Head of caudate nucleus (tissue), 42 donors: ENCODE measurements at regions not wholly inside any gene's neighbourhood (a gene's known extent, or its start where the extent isn't known, plus 50 kb on each side); places are given as distances from the start of the nearest gene placed in this dataset.
"Not testable (repeated sequence)": the region's sequence is repeated elsewhere in the genome, so short reads cannot be mapped to it uniquely, and the experiment has no call there.

Source experiments
- DNase-seq, 42 donors: peaks; one replicate each; pipeline versions ENCODE4 v3.0.0 to v3.0.0-alpha.2; 2020 to 2021; ENCODE audit warnings: mixed read lengths in 7 of 42
- intact Hi-C: fragments of 100-400 bp; cut with DNase I; formaldehyde crosslinking; loops from one replicate; pipeline ENCODE4 v1.15.0; 2022

DNA sequence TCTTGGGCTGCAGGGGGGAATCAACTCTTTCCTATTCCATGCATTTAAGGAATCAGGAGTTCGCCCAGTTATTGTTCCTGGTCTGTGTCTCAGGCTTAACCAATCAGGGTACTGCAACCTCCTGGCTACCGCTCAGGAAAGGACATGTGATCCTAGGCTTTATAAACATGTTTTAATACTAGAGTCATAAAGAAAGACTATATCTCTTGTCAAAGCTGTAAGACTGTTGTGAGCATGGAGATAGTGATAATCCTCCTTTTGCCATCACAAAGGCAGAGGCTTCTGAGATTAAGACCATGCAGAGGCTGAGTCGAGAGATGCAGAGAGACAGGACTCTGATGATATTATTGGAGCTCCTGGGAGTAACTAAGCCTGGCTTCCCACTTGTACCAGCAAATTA is 137.0 kb downstream of the YIPF5 start:
- intact Hi-C loops = loop anchor here (2.0 kb wide), 1 partner anchor 33 kb away; no protein-coding TSS in a partner anchor
- DNase-seq = no peak

DNA sequence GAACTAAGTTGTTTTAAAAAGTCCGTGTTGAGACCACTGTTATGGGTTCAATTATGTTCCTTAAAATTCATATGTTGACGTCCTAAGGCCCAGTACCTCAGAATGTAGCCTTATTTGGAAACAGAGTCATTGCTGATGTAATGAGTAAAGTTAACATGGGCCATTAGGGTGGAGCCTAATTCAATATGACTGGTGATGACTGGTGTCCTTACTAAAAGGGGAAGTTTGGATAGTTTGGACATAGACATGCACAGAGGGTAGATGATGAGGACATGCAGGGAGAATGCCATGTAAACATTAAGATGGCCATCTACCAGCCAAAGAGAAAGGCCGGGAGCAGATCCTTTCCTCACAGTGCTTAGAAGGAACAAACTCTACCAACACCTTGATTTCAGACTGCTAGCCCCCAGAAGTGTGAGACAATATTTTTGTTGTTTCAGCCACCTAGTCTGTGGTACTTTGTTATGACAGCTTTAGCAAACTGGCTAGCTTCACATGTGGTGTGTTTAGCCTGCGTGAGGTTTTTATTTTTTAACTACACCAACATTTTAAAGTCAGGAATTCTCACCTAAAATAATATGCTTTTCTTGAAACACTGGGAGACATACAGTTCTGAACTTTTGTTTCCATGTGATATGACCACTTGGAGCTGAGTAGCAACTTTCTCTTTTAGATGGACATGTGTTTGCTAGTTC is 135.3 kb downstream of the YIPF5 start:
- DNase-seq = no peak
- intact Hi-C loops = no loop called here

DNA sequence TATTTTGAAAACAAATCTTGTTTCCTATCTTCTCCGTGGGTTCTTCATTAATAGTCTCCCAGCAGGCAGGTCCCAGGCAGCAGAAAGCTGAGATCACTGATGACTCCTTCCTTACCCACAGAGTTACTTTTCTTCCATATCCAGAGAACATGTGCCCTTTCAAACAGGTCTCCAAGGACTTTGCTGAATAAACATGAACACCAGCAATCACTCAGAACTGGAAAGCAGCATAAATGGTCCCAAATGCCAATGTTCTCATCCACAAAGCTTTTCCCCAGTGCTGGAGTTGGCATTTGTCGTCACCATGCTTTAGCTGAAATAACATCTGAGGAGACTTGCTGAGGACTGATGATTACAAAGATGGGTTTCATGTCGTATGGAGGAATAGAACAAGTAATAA is 134.0 kb downstream of the YIPF5 start:
- intact Hi-C loops = no loop called here
- no peak for DNase-seq

DNA sequence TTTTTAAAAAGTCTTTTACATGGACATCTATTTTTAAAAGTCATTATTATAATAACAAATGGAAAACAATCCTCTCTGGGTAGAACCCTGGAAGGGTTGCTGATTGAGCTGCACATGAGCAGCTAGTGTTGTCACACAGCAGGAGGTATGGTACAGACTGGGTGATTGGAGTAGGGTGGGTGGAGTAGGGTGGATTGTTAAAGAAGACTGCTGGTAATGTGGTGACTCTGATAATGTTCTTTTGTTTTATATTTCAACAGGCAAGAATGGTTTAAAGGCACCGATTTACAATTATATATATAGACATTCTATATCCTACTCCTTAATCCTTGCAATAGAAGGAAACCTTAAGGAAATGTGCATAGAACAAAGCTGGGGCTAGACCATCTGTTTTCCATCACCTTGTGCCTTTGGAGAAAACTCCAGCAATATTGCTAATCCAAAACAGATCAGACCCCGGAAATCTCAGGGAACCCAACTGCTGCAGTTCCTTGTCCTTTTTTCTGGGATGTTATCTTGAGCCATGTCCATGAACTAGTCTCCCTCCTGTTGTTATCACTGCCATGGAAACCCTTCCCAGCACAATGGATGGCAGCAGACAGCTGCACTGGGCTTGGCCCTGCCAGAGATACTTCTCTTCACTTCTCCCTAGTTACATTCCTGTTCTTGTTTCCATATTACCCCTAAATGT is 129.7 kb downstream of the YIPF5 start:
- intact Hi-C loops = no loop called here
- DNase-seq = peak in 2 of 42 donors; percentile 13 to 28

DNA sequence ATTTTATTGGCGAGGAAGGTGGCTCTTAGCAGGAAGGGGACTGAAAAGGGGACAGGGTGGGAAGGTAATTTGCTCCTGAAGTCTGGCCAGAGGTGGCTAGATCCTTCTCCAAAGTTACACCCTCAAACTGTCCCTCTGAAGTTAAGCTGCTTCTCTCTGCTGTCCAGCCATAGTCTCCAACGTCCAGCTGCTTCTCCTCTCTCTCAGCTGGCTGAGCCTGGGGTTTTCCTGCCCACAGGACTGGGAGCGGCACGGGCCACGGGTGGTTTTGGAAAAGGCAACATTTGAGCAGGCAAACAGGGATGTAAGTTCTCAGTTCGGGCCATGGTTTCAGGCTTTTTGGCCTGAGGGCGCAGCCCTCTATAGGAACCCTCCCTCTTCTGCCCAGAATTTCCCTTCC is 128.3 kb downstream of the YIPF5 start:
- no peak for DNase-seq
- intact Hi-C loops = no loop called here

DNA sequence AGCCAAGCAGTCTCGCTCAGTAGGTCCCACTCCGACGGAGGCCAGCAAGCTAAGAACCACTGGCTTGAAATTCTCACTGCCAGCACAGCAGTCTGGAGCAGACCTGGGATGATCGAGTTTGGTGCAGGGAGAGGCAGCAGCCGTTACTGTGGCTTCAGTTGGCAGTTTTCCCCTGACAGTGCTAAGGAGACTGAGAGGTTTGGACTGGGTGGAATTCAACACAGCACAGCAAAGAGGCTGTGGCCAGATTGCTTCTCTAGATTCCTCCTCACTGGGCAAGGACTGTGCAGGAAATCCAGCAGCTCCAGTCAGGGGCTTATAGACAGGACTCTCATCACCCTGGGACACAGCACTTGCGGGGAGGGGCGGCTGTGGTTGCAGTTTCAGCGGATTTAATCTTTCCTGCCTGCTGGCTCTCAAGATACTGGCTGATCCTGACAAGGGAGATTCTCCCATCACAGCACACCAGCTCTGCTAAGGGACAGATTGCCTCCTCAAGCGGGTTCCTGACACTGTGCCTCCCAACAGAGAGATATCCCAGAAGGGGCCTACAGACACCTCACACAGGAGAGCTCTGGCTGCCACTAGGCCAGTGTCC is 122.1 kb downstream of the YIPF5 start:
- intact Hi-C loops = no loop called here
- DNase-seq = no peak

DNA sequence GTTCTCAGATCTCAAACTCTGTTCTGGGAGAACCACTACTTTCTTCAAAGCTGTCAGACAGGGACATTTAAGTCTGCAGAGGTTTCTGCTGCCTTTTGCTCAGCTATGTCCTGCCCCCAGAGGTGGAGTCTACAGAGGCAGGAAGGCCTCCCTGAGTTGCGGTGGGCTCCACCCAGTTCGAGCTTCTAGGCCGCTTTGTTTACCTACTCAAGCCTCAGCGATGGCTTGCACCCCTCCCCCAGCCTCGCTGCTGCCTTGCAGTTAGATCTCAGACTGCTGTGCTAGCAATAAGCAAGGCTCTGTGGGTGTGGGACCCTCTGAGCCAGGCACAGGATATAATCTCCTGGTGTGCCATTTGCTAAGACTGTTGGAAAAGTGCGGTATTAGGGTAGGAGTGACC is 115.1 kb downstream of the YIPF5 start:
- DNase-seq = not testable (repeated sequence)

DNA sequence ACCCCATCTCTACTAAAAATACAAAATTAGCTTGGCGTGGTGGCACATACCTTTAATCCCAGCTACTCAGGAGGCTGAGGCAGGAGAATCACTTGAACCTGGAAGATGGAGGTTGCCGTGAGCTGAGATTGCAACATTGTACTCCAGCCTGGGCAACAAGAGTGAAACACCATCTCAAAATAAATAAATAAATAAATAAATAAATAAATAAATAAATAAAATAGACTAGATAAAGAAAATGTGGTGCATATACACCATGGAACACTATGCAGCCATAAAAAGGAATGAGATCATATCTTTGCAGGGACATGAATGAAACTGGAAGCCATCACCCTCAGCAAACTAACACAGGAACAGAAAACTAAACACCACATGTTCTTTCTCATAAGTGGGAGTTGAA is 110.4 kb downstream of the YIPF5 start:
- intact Hi-C loops, DNase-seq: not testable (repeated sequence)

More for the DNA sequence above, 115.1 kb downstream of the YIPF5 start:
- intact Hi-C loops = not testable (repeated sequence)

DNA sequence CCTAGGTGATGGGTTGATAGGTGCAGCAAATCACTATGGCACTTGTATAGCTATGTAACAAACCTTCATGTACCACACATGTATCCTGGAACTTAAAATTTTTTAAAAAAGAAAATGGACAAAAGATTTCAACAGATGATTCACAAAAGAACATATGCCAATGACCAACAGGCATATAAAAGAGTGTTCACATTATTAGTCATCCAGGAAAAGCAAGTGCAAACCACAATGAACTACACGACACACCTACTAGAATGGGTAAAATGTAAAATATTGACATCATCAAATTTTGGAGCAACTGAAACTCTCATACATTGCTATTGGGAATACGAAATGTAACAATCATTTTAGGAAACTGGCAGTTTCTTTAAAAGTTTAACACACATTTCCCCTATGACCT is 109.9 kb downstream of the YIPF5 start:
- intact Hi-C loops = no loop called here

DNA sequence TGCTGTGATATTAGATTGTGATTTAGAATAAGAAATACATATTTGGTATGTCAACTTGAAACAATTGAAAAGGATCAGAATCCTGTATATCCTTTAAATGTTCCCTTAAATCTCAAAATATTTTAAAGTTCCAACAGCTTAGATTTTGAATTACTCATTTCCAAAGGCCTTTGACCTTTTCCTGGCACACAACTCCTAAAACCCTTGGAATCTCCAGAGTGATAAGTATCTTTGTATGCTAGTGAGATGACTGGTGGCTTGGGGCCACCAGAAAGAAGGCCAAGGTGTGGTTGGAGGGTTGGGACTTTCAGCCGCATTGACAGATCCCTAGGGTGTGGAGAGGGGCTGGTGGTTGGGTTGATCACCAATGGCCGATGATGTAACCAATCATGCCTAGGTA is 104.7 kb downstream of the YIPF5 start:
- no peak for DNase-seq
- intact Hi-C loops = loop anchor here (2.0 kb wide), 1 partner anchor 33 kb away; no protein-coding TSS in a partner anchor

More for the DNA sequence above, 109.9 kb downstream of the YIPF5 start:
- DNase-seq = no peak

DNA sequence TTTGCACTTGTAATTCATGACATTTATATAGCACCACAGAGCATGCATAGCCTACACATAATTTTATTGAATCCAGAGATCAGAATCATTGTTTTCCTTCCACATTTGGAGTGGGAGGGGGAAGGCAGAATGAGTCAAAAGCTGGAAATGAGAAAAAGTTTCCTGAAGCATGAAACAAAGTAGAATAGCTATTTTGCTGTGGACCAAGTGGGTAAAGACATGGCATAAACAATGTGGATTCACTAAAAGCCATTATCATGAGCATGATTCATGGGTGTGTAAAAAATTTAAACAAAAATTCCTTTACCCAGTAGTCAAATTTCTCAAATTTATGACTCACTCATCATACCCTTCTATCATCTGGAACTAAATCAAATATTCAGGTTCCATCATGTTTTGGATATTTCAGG is 97.9 kb downstream of the YIPF5 start:
- intact Hi-C loops = no loop called here
- DNase-seq = no peak

DNA sequence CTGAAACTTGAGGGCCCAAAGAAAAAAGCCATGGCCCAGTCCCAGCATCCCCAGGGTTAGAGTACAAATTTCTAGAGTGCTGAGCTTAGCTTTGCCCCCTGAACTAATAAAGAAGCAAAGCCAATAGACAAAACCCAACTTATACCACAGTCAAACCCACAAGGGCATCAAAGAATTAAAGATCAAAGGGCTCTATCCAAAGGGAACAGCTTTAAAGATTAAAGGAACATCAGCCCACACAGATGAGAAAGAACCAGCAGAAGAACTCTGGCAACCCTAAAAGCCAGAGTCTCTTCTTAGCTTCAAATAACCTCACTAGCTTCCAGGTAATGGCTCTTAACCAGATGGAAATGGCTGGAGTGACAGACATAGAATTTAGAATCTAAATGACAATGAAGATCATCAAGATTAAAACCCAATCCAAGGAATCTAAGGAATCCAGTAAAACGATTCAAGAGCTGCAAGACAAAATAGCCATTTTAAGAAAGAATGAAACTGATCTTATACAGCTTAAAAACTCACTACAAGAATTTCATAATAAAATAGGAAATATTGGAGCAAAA is 93.9 kb downstream of the YIPF5 start:
- intact Hi-C loops = no loop called here
- DNase-seq = no peak

DNA sequence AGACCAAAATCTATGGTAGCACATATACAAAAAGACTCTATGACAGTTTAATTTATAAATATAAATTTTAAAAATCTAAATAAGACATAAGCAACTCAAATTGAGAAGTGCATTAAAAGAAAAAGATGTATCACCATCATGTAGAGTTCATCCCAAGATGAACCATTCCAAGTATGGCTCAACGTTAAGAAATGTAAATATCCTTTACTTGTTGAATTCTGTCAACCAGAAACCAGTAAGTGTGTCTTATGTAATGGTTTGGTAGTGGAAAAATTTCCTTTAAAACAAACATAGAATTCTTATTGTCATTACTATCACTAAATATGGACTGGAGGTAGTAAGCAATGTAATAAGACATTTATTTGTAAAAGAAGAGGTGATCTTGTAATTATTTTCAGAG is 87.3 kb downstream of the YIPF5 start:
- DNase-seq = no peak
- intact Hi-C loops = no loop called here

DNA sequence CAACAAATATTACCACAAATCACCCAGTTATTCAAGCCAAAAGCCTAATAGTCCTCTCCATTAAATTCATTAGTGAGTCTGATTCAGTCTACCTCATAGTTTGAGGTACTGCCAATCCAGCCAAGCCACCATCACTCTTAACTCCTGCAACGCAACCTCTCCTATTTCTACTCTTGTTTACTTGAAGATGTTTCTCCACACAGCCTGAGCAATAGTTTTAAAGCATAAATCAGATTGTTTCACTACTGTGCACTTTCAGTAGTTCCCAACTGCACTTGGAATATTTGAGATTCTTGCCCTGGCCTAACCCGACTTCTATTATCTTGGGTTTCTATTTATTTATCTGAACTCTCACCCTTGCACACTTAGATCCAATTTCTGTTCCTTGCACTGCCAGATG is 85.5 kb downstream of the YIPF5 start:
- DNase-seq = no peak
- intact Hi-C loops = no loop called here

DNA sequence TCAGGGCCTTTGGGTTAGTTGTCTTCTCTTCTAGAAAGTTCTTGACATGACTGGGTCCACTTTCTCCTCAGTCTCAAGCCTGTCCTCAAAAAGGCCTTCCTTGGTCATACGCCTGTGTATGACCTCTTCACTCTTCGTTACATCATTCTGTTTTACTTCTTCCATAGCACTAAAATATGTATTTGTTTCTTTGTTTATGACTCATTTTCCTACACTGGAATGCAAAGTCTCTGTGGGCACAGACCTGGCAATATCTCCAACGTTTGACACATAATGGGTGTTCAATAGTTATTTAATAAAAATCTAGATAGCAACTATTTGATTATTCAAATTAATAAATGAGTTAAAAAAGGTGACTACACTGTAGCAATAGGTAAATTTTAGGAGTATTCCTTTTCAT is 85.1 kb downstream of the YIPF5 start:
- DNase-seq = no peak
- intact Hi-C loops = no loop called here

DNA sequence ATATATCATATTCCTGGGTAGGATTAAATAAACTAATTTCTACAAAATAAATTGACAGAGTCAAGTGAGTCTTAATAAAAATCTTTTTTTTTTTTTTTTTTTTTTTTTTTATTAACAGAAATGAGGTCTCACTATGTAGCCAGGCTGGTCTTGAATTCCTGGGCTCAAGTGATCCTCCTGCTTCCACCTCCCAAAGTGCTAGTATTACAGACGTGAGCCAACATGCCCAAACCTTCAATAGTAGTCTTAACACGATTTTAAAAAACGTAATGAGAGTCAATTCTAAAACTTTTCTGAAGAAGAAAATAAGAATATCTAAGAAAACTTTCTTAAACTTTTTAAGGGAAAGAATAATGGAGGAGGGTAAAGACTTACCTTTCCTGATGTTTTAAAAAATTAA is 84.2 kb downstream of the YIPF5 start:
- no peak for DNase-seq
- intact Hi-C loops = no loop called here

DNA sequence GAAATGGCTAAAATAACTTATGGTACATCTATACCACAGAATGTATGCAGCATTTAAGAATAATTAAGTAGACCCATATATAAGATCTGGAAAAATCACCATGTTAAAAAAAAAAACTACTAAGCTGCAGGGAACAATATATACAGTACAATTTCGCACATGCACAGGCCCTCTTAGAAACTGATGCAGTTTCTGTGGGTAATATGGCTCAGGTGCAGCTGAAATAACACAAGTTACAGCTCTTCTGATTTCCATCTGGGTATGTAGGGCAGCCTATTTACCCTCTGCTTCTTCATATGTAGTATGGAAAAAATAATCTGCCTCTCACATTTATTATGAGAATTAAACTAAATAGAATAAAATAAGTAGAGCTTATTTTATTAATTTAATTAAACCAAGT is 82.9 kb downstream of the YIPF5 start:
- intact Hi-C loops = no loop called here
- DNase-seq = no peak

DNA sequence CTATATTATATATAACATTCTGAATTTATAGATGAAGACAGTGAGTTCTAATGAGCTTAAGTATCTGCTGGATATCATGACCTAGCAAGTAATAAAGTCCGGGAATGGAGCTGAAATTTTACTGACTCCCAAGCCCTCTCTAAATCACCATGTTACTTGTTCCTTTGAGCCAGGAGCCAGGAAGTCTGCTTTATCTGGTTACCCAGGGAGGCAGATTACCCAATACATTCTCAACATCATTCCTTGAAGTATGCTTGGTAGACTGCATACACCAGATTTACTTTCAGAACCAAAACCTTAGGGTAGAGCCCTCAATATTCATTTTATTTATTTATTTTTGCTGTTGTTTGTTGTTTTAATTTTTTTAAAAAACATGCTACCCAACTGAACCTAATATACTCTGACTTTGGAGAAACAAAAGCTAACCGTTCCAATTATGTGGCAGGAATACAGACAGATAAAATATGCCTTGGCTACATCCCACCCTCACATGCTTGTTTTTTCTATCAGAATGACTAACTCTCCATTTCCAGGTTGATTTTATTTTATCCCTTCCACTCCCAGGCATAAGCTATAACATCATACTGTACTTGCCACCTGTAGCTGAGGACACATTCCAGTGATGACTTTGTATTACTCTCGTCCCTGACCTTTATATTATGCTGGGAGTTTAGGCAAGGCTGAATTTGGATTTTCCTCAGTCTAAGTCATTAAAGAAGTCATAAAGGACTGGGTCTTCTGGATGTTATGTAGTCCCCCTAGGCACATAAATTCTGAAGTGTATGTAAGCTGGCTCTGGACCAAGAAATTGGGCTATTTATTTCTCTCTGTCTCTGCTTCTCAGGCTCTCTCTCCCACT is 82.0 kb downstream of the YIPF5 start:
- intact Hi-C loops = no loop called here
- no peak for DNase-seq

DNA sequence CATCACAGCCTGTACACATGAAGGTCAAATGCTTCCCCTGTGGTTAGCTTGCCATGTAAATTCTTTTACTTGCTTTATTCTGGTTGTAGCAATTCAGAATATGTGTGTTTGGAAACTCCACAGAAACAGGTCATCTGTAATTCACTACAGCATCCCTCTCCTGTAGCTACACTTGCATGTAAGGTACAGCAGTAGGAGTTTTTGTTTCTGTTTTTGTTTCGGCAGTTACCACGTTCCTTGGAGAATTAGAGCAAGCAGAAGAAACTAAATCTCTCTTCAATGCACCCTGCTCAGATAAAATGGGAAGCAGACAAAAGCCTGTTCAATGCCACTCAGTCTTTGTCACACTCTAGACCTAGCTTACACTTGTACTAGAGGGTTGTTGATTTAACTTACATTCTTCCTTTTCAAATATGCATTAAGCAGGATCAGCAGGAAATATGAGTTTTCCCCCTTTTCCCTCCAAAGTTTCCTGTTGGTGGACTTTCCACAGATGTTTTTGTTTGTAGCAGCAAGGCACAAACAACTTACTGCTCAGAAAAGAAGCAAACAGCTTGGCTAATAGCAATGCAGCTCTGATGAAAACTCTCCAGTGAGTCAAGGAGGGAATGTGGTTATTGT is 80.9 kb downstream of the YIPF5 start:
- DNase-seq = no peak
- intact Hi-C loops = no loop called here
